HEK293T (cell line): ENCODE measurements at regions not wholly inside any gene's neighbourhood (a gene's known extent, or its start where the extent isn't known, plus 50 kb on each side); places are given as distances from the start of the nearest gene placed in this dataset.
"Not testable (repeated sequence)": the region's sequence is repeated elsewhere in the genome, so short reads cannot be mapped to it uniquely, and the experiment has no call there.

Experiments
- CTCF ChIA-PET: fragments of 350-600 bp; formaldehyde crosslinking; extraction: SDS; loops from one replicate; lab custom pipeline; 2021; ENCODE audit warnings: antibody characterized with exemption, inconsistent platforms; lab: Yijun Ruan, JAX
- POLR2A ChIA-PET: fragments of 350-600 bp; formaldehyde crosslinking; extraction: SDS; loops from one replicate; lab custom pipeline; 2020; ENCODE audit warnings: antibody characterized with exemption, inconsistent platforms; lab: Yijun Ruan, JAX
- DNase-seq: peaks from one replicate; pipeline ENCODE4 v3.0.0; 2012; ENCODE audit warnings: mixed read lengths; ENCODE audit errors: extremely low spot score
- ARNT ChIP-seq: fragments of 450-650 bp; IDR thresholded peaks from 2 replicates; pipeline ENCODE4 v1.6.1; 2017; ENCODE audit warnings: mild to moderate bottlenecking
- BHLHE40 ChIP-seq: fragments of 450-650 bp; IDR thresholded peaks from 2 replicates; pipeline ENCODE4 v1.6.1; 2016; ENCODE audit warnings: mild to moderate bottlenecking, moderate library complexity, borderline replicate concordance
- CTBP1 ChIP-seq: fragments of 450-650 bp; IDR thresholded peaks from 2 replicates; pipeline ENCODE4 v1.6.1; 2016; ENCODE audit warnings: borderline replicate concordance
- FOXA1 ChIP-seq: fragments of 450-650 bp; IDR thresholded peaks from 2 replicates; pipeline ENCODE4 v1.6.1; 2016; ENCODE audit warnings: mild to moderate bottlenecking
- FOXK2 ChIP-seq: fragments of 450-650 bp; IDR thresholded peaks from 2 replicates; pipeline ENCODE4 v1.6.1; 2016; ENCODE audit warnings: mild to moderate bottlenecking
- FOXM1 ChIP-seq: fragments of 450-650 bp; IDR thresholded peaks from 2 replicates; pipeline ENCODE4 v1.6.1; 2017; ENCODE audit warnings: mild to moderate bottlenecking, borderline replicate concordance
- HDGF ChIP-seq: fragments of 450-650 bp; IDR thresholded peaks from 2 replicates; pipeline ENCODE4 v1.6.1; 2017; ENCODE audit warnings: antibody characterized with exemption, borderline replicate concordance
- L3MBTL2 ChIP-seq: fragments of 450-650 bp; conservative IDR thresholded peaks from 2 replicates; pipeline ENCODE4 v1.6.1; 2016; ENCODE audit warnings: mild to moderate bottlenecking
- LEF1 ChIP-seq: fragments of 450-650 bp; IDR thresholded peaks from 2 replicates; pipeline ENCODE4 v1.6.1; 2017; ENCODE audit warnings: mild to moderate bottlenecking, borderline replicate concordance
- NFRKB ChIP-seq: fragments of 450-650 bp; IDR thresholded peaks from 2 replicates; pipeline ENCODE4 v1.6.1; 2016; ENCODE audit warnings: mild to moderate bottlenecking, moderate library complexity
- PKNOX1 ChIP-seq: fragments of 450-650 bp; IDR thresholded peaks from 2 replicates; pipeline ENCODE4 v1.6.1; 2016
- SP1 ChIP-seq: fragments of 450-650 bp; IDR thresholded peaks from 2 replicates; pipeline ENCODE4 v1.6.1; 2017
- SUZ12 ChIP-seq: fragments of 450-650 bp; IDR thresholded peaks from 2 replicates; pipeline ENCODE4 v1.6.1; 2016; ENCODE audit warnings: mild to moderate bottlenecking
- TARDBP ChIP-seq: fragments of 450-650 bp; IDR thresholded peaks from 2 replicates; pipeline ENCODE4 v1.6.1; 2016
- ZNF384 ChIP-seq: fragments of 450-650 bp; IDR thresholded peaks from 2 replicates; pipeline ENCODE4 v1.6.1; 2016

- ChIA-PET POLR2A (no interaction called here), CTCF (no interaction called here)
- no peak for TF ChIP-seq SUZ12
- no peak for TF ChIP-seq ZNF384
- no peak for TF ChIP-seq ARNT
- no peak for TF ChIP-seq LEF1
- no peak for TF ChIP-seq CTBP1
- no peak for TF ChIP-seq NFRKB
- TF ChIP-seq FOXK2: no peak
- TF ChIP-seq L3MBTL2: no peak
- TF ChIP-seq FOXM1: no peak
- TF ChIP-seq BHLHE40: no peak
- no peak for TF ChIP-seq SP1
- no peak for TF ChIP-seq FOXA1
- no peak for TF ChIP-seq TARDBP
- TF ChIP-seq HDGF: no peak
- TF ChIP-seq PKNOX1: no peak
- no peak for DNase-seq
Measured at GRCh38 chr5:50593681-50594080, 72.8 kb upstream of the PARP8 start.

GRCh38 chr5:50595199-50595598 lies 71.2 kb upstream of the PARP8 start:
- POLR2A ChIA-PET: no interaction called here
- CTCF ChIA-PET: no interaction called here
- DNase-seq: no peak
- TF ChIP-seq TARDBP: no peak
- TF ChIP-seq BHLHE40: no peak
- TF ChIP-seq FOXK2: no peak
- TF ChIP-seq L3MBTL2: no peak

GRCh38 chr5:50601576-50601975 lies 64.9 kb upstream of the PARP8 start:
- POLR2A ChIA-PET, CTCF ChIA-PET, DNase-seq: not testable (repeated sequence)

GRCh38 chr5:50606179-50606578 lies 60.3 kb upstream of the PARP8 start:
- no peak for DNase-seq
- ChIA-PET CTCF (no interaction called here), POLR2A (no interaction called here)
- no peak for TF ChIP-seq ZNF384
- no peak for TF ChIP-seq TARDBP
- TF ChIP-seq SP1: no peak
- TF ChIP-seq L3MBTL2: no peak
- TF ChIP-seq BHLHE40: no peak
- TF ChIP-seq FOXM1: no peak

GRCh38 chr5:50607456-50607855 lies 59.0 kb upstream of the PARP8 start:
- DNase-seq, CTCF ChIA-PET, POLR2A ChIA-PET: not testable (repeated sequence)

GRCh38 chr5:50607953-50608705 lies 58.3 kb upstream of the PARP8 start:
- POLR2A ChIA-PET, CTCF ChIA-PET, DNase-seq: not testable (repeated sequence)

GRCh38 chr5:50613057-50613456 lies 53.4 kb upstream of the PARP8 start:
- POLR2A ChIA-PET, CTCF ChIA-PET, DNase-seq: not testable (repeated sequence)
